ENCODE measurements at regions not wholly inside any gene's neighbourhood (a gene's known extent, or its start where the extent isn't known, plus 50 kb on each side); places are given as distances from the start of the nearest gene placed in this dataset.

DNA sequence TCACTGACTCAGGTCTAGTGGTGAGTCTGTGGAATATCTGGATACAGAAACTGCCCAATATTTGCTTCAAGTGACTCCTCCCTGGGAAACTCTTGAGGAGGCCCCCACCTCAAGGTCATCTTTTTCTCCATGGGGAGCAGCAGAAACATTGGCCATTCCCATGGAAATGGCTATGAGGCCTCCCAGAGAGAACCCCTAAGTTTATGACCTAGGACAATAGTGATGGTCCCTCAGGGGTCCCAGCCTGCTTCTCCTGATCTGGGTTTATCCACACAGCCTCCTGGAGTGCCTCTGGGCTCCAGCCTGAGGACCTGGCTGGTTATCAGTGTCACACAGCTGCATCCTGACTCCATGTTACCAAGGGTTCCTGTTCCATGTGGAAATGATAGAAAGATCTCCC is 131.2 kb downstream of the ZNF280B start:
- TF ChIP-seq, protein P1, sequence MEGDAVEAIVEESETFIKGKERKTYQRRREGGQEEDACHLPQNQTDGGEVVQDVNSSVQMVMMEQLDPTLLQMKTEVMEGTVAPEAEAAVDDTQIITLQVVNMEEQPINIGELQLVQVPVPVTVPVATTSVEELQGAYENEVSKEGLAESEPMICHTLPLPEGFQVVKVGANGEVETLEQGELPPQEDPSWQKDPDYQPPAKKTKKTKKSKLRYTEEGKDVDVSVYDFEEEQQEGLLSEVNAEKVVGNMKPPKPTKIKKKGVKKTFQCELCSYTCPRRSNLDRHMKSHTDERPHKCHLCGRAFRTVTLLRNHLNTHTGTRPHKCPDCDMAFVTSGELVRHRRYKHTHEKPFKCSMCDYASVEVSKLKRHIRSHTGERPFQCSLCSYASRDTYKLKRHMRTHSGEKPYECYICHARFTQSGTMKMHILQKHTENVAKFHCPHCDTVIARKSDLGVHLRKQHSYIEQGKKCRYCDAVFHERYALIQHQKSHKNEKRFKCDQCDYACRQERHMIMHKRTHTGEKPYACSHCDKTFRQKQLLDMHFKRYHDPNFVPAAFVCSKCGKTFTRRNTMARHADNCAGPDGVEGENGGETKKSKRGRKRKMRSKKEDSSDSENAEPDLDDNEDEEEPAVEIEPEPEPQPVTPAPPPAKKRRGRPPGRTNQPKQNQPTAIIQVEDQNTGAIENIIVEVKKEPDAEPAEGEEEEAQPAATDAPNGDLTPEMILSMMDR (IDR thresholded peaks at IDR 0.05): no peak
- no peak for TF ChIP-seq POLR2A (IDR thresholded peaks at IDR 0.05)

Measured in right lobe of liver (tissue), 4 donors.